ENCODE measurements at regions not wholly inside any gene's neighbourhood (a gene's known extent, or its start where the extent isn't known, plus 50 kb on each side); places are given as distances from the start of the nearest gene placed in this dataset.

- no peak for DNase-seq (ENCODE audit: low read depth)
- no peak overlapping the region for H3K4me3 ChIP-seq (replicated peaks; ENCODE audit: low read depth, low read length)
- no peak for TF ChIP-seq CTCF (IDR thresholded peaks at IDR 0.05; ENCODE audit: low read length, missing control alignments)
Observed at GRCh38 chr5:71771191-71771590, 52.1 kb downstream of the CARTPT start.

- DNase-seq (ENCODE audit: low read depth): peak; percentile 36
- peak; percentile 34 for TF ChIP-seq CTCF (IDR thresholded peaks at IDR 0.05; ENCODE audit: low read length, missing control alignments)
Observed at GRCh38 chr5:71778678-71779276, 59.7 kb downstream of the CARTPT start.

GRCh38 chr5:71780597-71780996 lies 61.5 kb downstream of the CARTPT start:
- TF ChIP-seq CTCF (IDR thresholded peaks at IDR 0.05; ENCODE audit: low read length, missing control alignments): no peak
- no peak for DNase-seq (ENCODE audit: low read depth)
- H3K4me3 ChIP-seq (replicated peaks; ENCODE audit: low read depth, low read length): no peak overlapping the region

More at GRCh38 chr5:71778678-71779276, 59.7 kb downstream of the CARTPT start:
- no peak overlapping the region for H3K4me3 ChIP-seq (replicated peaks; ENCODE audit: low read depth, low read length)

GRCh38 chr5:71782393-71782770 lies 63.3 kb downstream of the CARTPT start:
- no peak for TF ChIP-seq CTCF (IDR thresholded peaks at IDR 0.05; ENCODE audit: low read length, missing control alignments)
- no peak for DNase-seq (ENCODE audit: low read depth)
- no peak overlapping the region for H3K4me3 ChIP-seq (replicated peaks; ENCODE audit: low read depth, low read length)

GRCh38 chr5:71782771-71783770 lies 64.0 kb downstream of the CARTPT start:
- peak; percentile 84 for DNase-seq (ENCODE audit: low read depth)
- H3K4me3 ChIP-seq (replicated peaks; ENCODE audit: low read depth, low read length): peak overlapping the region; percentile 15
- peak; percentile 87 for TF ChIP-seq CTCF (IDR thresholded peaks at IDR 0.05; ENCODE audit: low read length, missing control alignments)

- H3K4me3 ChIP-seq (replicated peaks; ENCODE audit: low read depth, low read length): no peak overlapping the region
- DNase-seq (ENCODE audit: low read depth): no peak
- TF ChIP-seq CTCF (IDR thresholded peaks at IDR 0.05; ENCODE audit: low read length, missing control alignments): no peak
Observed at GRCh38 chr5:71783891-71784290, 64.8 kb downstream of the CARTPT start.
